SK-N-SH (cell line): ENCODE measurements at regions not wholly inside any gene's neighbourhood (a gene's known extent, or its start where the extent isn't known, plus 50 kb on each side); places are given as distances from the start of the nearest gene placed in this dataset.
A peak's percentile ranks its signal among the peaks of the same experiment; 100 is the strongest.

Experiments used
- CTCF ChIA-PET: fragments of 300-600, 350-600 bp; formaldehyde crosslinking; extraction: SDS; loops from one replicate; lab custom pipeline; 2021; lab: Yijun Ruan, JAX
- POLR2A ChIA-PET: fragments of 350-600 bp; sonication (Branson Sonifier 250); formaldehyde crosslinking; extraction: SDS; loops from one replicate; lab custom pipeline; 2020; ENCODE audit warnings: antibody characterized with exemption, inconsistent platforms; lab: Yijun Ruan, JAX
- DNase-seq: peaks from one replicate; pipeline ENCODE4 v3.0.0; 2012
- H2AFZ ChIP-seq: fragments of 200-600 bp; sonication (generic); 2 replicates; pipeline ENCODE4 v1.8.1; 2016; ENCODE audit warnings: antibody characterized with exemption, mild to moderate bottlenecking, low read depth
- H3F3A ChIP-seq: fragments of 200-600 bp; sonication (generic); replicated peaks from 2 replicates; pipeline ENCODE3; 2016; ENCODE audit warnings: antibody characterized with exemption, mild to moderate bottlenecking; ENCODE audit not compliant: insufficient read depth
- H3K27ac ChIP-seq, 2 experiments: fragments of 200-500 bp in 1 of 2; fragments of 200-600 bp in 1 of 2; sonication (Bioruptor generic) in 1 of 2; sonication (generic), shearing (Covaris generic) in 1 of 2; 2 replicates each; pipeline versions ENCODE4 v1.5.1 to v1.6.1; 2014 to 2016; ENCODE audit warnings: low read depth in 2 of 2, inconsistent platforms in 1 of 2, low read length in 1 of 2, mild to moderate bottlenecking in 1 of 2, mixed read lengths in 1 of 2
- H3K27me3 ChIP-seq: fragments of 200-600 bp; sonication (generic), shearing (Covaris generic); 2 replicates; pipeline ENCODE4 v1.6.1; 2016; ENCODE audit warnings: mixed run types; ENCODE audit not compliant: insufficient read depth
- H3K36me3 ChIP-seq, 2 experiments: fragments of 200-500 bp in 1 of 2; fragments of 200-600 bp in 1 of 2; sonication (Bioruptor generic) in 1 of 2; sonication (generic) in 1 of 2; replicated peaks in 1 of 2; 2 replicates each; pipeline versions ENCODE3 to v1.5.1; 2014 to 2016; ENCODE audit warnings: low read length in 1 of 2, mild to moderate bottlenecking in 1 of 2; ENCODE audit not compliant: insufficient read depth in 2 of 2, control insufficient read depth in 1 of 2
- H3K4me1 ChIP-seq, 2 experiments: fragments of 200-500 bp in 1 of 2; fragments of 200-600 bp in 1 of 2; sonication (Bioruptor generic) in 1 of 2; sonication (generic), shearing (Covaris generic) in 1 of 2; 2 replicates each; pipeline versions ENCODE4 v1.5.1 to v1.6.1; 2014 to 2016; ENCODE audit warnings: low read depth in 1 of 2, low read length in 1 of 2, mixed run types in 1 of 2; ENCODE audit not compliant: insufficient read depth in 2 of 2, control insufficient read depth in 1 of 2
- H3K4me2 ChIP-seq: fragments of 200-600 bp; sonication (generic), shearing (Covaris generic); 2 replicates; pipeline ENCODE4 v1.6.1; 2017; ENCODE audit warnings: mixed run types
- H3K4me3 ChIP-seq, 2 experiments: fragments of 200-500 bp in 1 of 2; fragments of 200-600 bp in 1 of 2; sonication (Bioruptor generic) in 1 of 2; sonication (generic), shearing (Covaris generic) in 1 of 2; 2 replicates each; pipeline versions ENCODE4 v1.5.1 to v1.8.1; 2014 to 2016; ENCODE audit warnings: low read depth in 2 of 2, inconsistent platforms in 1 of 2, low read length in 1 of 2, mild to moderate bottlenecking in 1 of 2, mixed read lengths in 1 of 2, moderate library complexity in 1 of 2
- H3K79me2 ChIP-seq: fragments of 200-600 bp; sonication (generic); 2 replicates; pipeline ENCODE4 v1.8.1; 2017; ENCODE audit warnings: mild to moderate bottlenecking; ENCODE audit not compliant: insufficient read depth
- H3K9ac ChIP-seq: fragments of 200-600 bp; sonication (generic); 2 replicates; pipeline ENCODE4 v1.6.1; 2017; ENCODE audit warnings: mixed run types
- H3K9me2 ChIP-seq: fragments of 200-600 bp; sonication (generic); 2 replicates; pipeline ENCODE4 v1.6.1; 2017; ENCODE audit warnings: mixed run types
- H3K9me3 ChIP-seq: fragments of 200-600 bp; sonication (generic); 2 replicates; pipeline ENCODE4 v1.6.1; 2017; ENCODE audit warnings: mixed run types, mild to moderate bottlenecking, moderate library complexity
- H4K20me1 ChIP-seq: fragments of 200-600 bp; sonication (generic); 2 replicates; pipeline ENCODE4 v1.6.1; 2017; ENCODE audit warnings: mild to moderate bottlenecking, mixed run types; ENCODE audit not compliant: insufficient read depth
- CHD2 ChIP-seq: fragments of 150-350 bp; IDR thresholded peaks from 2 replicates; pipeline ENCODE4 v1.6.1; 2018; ENCODE audit warnings: low read length; ENCODE audit not compliant: partially characterized antibody
- ELF1 ChIP-seq: IDR thresholded peaks from 2 replicates; pipeline ENCODE4 v1.4.0; 2012
- EP300 ChIP-seq, 2 experiments: IDR thresholded peaks; 2 replicates each; pipeline versions ENCODE4 v1.4.0 to v1.6.1; 2012; ENCODE audit warnings: borderline replicate concordance in 1 of 2, low read depth in 1 of 2, low read length in 1 of 2
- FOSL2 ChIP-seq: IDR thresholded peaks from 2 replicates; pipeline ENCODE4 v1.4.0; 2012; ENCODE audit warnings: low read depth, mild to moderate bottlenecking, moderate library complexity, borderline replicate concordance
- FOXJ3 ChIP-seq: sonication (generic); formaldehyde crosslinking; IDR thresholded peaks from 2 replicates; pipeline ENCODE4 v1.5.1; 2020; ENCODE audit warnings: mild to moderate bottlenecking, missing genetic modification reagents
- FOXM1 ChIP-seq: IDR thresholded peaks from 2 replicates; pipeline ENCODE4 v1.4.0; 2012; ENCODE audit warnings: low read depth, mild to moderate bottlenecking
- GATA2 ChIP-seq: sonication (generic); formaldehyde crosslinking; IDR thresholded peaks from 2 replicates; pipeline ENCODE4 v1.5.0; 2020; ENCODE audit warnings: mild to moderate bottlenecking, missing genetic modification reagents
- JUND ChIP-seq: IDR thresholded peaks from 2 replicates; pipeline ENCODE4 v1.4.0; 2012
- MEF2A ChIP-seq: IDR thresholded peaks from 2 replicates; pipeline ENCODE4 v1.4.0; 2012; ENCODE audit warnings: low read depth, borderline replicate concordance
- MXI1 ChIP-seq: IDR thresholded peaks from 2 replicates; pipeline ENCODE4 v1.6.1; 2012; ENCODE audit warnings: mild to moderate bottlenecking, low read depth, low read length, improper control_type of control experiment
- NFIC ChIP-seq: IDR thresholded peaks from 2 replicates; pipeline ENCODE4 v1.4.0; 2012; ENCODE audit warnings: borderline replicate concordance
- NRF1 ChIP-seq: IDR thresholded peaks from 2 replicates; pipeline ENCODE4 v1.6.1; 2012; ENCODE audit warnings: low read depth, mild to moderate bottlenecking, low read length
- RCOR1 ChIP-seq: fragments of 150-350 bp; IDR thresholded peaks from 2 replicates; pipeline ENCODE4 v1.6.1; 2017; ENCODE audit warnings: antibody characterized with exemption, low read length
- RFX5 ChIP-seq: IDR thresholded peaks from 2 replicates; pipeline ENCODE4 v1.6.1; 2012; ENCODE audit warnings: mild to moderate bottlenecking, improper control_type of control experiment, low read length
- TAF1 ChIP-seq: IDR thresholded peaks from 2 replicates; pipeline ENCODE4 v1.6.1; 2012; ENCODE audit warnings: low read depth, mild to moderate bottlenecking, low read length, moderate library complexity, borderline replicate concordance
- TCF12 ChIP-seq: IDR thresholded peaks from 2 replicates; pipeline ENCODE4 v1.4.0; 2012
- TEAD4 ChIP-seq: IDR thresholded peaks from 2 replicates; pipeline ENCODE4 v1.4.0; 2012; ENCODE audit warnings: mild to moderate bottlenecking, borderline replicate concordance; ENCODE audit not compliant: insufficient read depth
- YY1 ChIP-seq: IDR thresholded peaks from 2 replicates; pipeline ENCODE4 v1.4.0; 2012; ENCODE audit warnings: low read depth, mild to moderate bottlenecking
- WGBS: methylation state at CpG from one replicate; pipeline ENCODE4 v1.1.6; 2017; ENCODE audit warnings: low lambda C conversion rate; 5-methylcytosine and 5-hydroxymethylcytosine counted together
- TF ChIP-seq, protein P1 (sequence below): fragments of 150-350 bp; IDR thresholded peaks from 2 replicates; pipeline ENCODE4 v1.6.1; 2016; ENCODE audit warnings: mild to moderate bottlenecking, low read depth, low read length
- TF ChIP-seq, protein P2 (sequence below): IDR thresholded peaks from 2 replicates; pipeline ENCODE4 v1.4.0; 2012; ENCODE audit warnings: low read depth, borderline replicate concordance
- TF ChIP-seq, protein P3 (sequence below): IDR thresholded peaks from 2 replicates; pipeline ENCODE4 v1.6.1; 2012; ENCODE audit warnings: mild to moderate bottlenecking, low read depth, low read length, moderate library complexity
- TF ChIP-seq, protein P4 (sequence below): IDR thresholded peaks from 2 replicates; pipeline ENCODE4 v1.4.0; 2012; ENCODE audit warnings: low read depth
- TF ChIP-seq, protein P5 (sequence below): IDR thresholded peaks from 2 replicates; pipeline ENCODE4; 2012

DNA sequence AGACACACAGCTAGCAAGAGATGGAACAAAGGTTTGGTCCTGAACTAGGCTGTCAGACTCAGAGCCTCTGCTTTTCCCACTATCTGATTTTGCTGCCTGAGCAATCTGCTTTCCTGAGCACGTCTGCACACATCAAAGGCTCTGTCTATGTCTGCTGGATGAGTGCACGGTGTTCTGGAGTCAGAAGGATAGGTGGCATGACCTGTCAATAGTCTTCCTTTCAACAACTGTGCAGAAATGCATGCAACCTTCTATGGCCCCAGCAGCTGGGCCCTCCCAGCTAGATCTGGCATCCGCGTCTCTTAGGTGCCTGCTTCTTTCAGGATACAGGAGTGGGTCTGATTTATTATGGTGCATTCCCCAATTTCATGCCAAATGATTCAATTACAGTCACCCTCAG lies 138.3 kb downstream of the UTP18 start:
- 26% methylated on average over 4 of the region's 4 CpGs for WGBS
- CTCF ChIA-PET, result interaction anchor here (1.0 to 2.1 kb wide), 4 partner anchors 18 to 100 kb away, joined by 4 to 10 read pairs (median 4); no protein-coding TSS in a partner anchor

DNA sequence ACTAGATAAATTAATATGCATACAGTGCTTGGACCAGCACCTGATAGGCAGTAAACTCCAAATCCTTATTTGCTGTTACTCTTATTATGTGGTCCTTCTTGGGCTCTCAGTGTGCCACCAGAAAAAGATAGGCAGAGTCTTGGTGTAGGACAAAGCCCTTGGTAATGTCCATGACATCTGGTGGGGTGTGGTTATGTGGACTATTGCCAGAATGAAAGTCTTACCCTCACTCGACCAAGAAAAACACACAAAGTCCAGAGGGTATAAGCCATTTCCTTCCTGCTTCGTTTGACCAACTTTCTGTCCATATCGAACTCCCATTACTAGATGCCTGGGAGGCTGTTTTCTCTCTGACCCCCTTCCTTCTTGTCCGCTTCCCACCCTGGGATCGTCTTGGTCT lies 140.9 kb downstream of the UTP18 start:
- Histone ChIP-seq H3F3A (no peaks in the 10 kb centered on the region), H3K27ac (no peak overlapping the region), H4K20me1 (no peaks in the 10 kb centered on the region), H3K9me3 (no peaks in the 10 kb centered on the region), H2AFZ (no peak overlapping the region), H3K4me1 (peaks cover 0 to 5% of the 10 kb centered on the region in 2 experiments; a peak in 1 of 4 replicates), H3K4me2 (no peak overlapping the region), H3K9ac (no peak overlapping the region), H3K36me3 (no peaks in the 10 kb centered on the region), H3K27me3 (no peaks in the 10 kb centered on the region), H3K9me2 (no peaks in the 10 kb centered on the region), H3K4me3 (no peak overlapping the region), H3K79me2 (no peaks in the 10 kb centered on the region)
- no peak for DNase-seq
- CTCF ChIA-PET, result no interaction called here
- 21% methylated on average over 5 of the region's 5 CpGs for WGBS
- POLR2A ChIA-PET, result no interaction called here
- TF ChIP-seq FOXM1 (no peak), TCF12 (no peak), NRF1 (no peak), NFIC (no peak), EP300 (IDR thresholded peaks at IDR 0.05; ENCODE audit: borderline replicate concordance in 1 of 2, low read depth in 1 of 2, low read length in 1 of 2) (no peak), YY1 (no peak), TAF1 (no peak), CHD2 (no peak), ELF1 (no peak), MEF2A (no peak), RCOR1 (no peak), GATA2 (CRISPR knock-in tag) (no peak), FOSL2 (no peak), TEAD4 (no peak)
- TF ChIP-seq, protein P1, sequence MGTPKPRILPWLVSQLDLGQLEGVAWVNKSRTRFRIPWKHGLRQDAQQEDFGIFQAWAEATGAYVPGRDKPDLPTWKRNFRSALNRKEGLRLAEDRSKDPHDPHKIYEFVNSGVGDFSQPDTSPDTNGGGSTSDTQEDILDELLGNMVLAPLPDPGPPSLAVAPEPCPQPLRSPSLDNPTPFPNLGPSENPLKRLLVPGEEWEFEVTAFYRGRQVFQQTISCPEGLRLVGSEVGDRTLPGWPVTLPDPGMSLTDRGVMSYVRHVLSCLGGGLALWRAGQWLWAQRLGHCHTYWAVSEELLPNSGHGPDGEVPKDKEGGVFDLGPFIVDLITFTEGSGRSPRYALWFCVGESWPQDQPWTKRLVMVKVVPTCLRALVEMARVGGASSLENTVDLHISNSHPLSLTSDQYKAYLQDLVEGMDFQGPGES, result no peak
- TF ChIP-seq, protein P2, sequence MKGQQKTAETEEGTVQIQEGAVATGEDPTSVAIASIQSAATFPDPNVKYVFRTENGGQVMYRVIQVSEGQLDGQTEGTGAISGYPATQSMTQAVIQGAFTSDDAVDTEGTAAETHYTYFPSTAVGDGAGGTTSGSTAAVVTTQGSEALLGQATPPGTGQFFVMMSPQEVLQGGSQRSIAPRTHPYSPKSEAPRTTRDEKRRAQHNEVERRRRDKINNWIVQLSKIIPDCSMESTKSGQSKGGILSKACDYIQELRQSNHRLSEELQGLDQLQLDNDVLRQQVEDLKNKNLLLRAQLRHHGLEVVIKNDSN, result no peak
- TF ChIP-seq, protein P3, sequence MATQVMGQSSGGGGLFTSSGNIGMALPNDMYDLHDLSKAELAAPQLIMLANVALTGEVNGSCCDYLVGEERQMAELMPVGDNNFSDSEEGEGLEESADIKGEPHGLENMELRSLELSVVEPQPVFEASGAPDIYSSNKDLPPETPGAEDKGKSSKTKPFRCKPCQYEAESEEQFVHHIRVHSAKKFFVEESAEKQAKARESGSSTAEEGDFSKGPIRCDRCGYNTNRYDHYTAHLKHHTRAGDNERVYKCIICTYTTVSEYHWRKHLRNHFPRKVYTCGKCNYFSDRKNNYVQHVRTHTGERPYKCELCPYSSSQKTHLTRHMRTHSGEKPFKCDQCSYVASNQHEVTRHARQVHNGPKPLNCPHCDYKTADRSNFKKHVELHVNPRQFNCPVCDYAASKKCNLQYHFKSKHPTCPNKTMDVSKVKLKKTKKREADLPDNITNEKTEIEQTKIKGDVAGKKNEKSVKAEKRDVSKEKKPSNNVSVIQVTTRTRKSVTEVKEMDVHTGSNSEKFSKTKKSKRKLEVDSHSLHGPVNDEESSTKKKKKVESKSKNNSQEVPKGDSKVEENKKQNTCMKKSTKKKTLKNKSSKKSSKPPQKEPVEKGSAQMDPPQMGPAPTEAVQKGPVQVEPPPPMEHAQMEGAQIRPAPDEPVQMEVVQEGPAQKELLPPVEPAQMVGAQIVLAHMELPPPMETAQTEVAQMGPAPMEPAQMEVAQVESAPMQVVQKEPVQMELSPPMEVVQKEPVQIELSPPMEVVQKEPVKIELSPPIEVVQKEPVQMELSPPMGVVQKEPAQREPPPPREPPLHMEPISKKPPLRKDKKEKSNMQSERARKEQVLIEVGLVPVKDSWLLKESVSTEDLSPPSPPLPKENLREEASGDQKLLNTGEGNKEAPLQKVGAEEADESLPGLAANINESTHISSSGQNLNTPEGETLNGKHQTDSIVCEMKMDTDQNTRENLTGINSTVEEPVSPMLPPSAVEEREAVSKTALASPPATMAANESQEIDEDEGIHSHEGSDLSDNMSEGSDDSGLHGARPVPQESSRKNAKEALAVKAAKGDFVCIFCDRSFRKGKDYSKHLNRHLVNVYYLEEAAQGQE, result no peak
- TF ChIP-seq, protein P4, sequence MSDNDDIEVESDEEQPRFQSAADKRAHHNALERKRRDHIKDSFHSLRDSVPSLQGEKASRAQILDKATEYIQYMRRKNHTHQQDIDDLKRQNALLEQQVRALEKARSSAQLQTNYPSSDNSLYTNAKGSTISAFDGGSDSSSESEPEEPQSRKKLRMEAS, result no peak

More for the DNA sequence above, 138.3 kb downstream of the UTP18 start:
- H3K4me2 ChIP-seq, result no peak overlapping the region
- TF ChIP-seq MXI1 (peak; percentile 27; the same call in 1 of the 2 replicates), GATA2 (CRISPR knock-in tag) (peak; percentile 55), JUND (no peak), RFX5 (no peak), FOXJ3 (no peak)
- TF ChIP-seq, protein P5, sequence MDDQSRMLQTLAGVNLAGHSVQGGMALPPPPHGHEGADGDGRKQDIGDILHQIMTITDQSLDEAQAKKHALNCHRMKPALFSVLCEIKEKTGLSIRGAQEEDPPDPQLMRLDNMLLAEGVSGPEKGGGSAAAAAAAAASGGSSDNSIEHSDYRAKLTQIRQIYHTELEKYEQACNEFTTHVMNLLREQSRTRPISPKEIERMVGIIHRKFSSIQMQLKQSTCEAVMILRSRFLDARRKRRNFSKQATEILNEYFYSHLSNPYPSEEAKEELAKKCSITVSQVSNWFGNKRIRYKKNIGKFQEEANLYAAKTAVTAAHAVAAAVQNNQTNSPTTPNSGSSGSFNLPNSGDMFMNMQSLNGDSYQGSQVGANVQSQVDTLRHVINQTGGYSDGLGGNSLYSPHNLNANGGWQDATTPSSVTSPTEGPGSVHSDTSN, result no peak
- TF ChIP-seq, all 33 proteins: peak for 2
- H3K4me3 ChIP-seq, result no peak overlapping the region
- H4K20me1 ChIP-seq, result no peaks in the 10 kb centered on the region
- H3K27me3 ChIP-seq, result no peaks in the 10 kb centered on the region
- no peaks in the 10 kb centered on the region for H3K9me2 ChIP-seq
- DNase-seq, result peak; percentile 40
- no peaks in the 10 kb centered on the region for H3K79me2 ChIP-seq
- POLR2A ChIA-PET, result no interaction called here
- H3F3A ChIP-seq, result no peaks in the 10 kb centered on the region
- no peak overlapping the region for H2AFZ ChIP-seq
- 0 out of 4 replicates have a peak overlapping the region, but pooled peaks of 1 of the 2 experiments have one; percentile 2 for H3K27ac ChIP-seq
- no peaks in the 10 kb centered on the region for H3K9me3 ChIP-seq
- H3K9ac ChIP-seq, result no peak overlapping the region
- H3K4me1 ChIP-seq, result peaks cover 0 to 5% of the 10 kb centered on the region in 2 experiments; a peak in 1 of 4 replicates
- no peaks in the 10 kb centered on the region for H3K36me3 ChIP-seq
